ENCODE measurements at regions not wholly inside any gene's neighbourhood (a gene's known extent, or its start where the extent isn't known, plus 50 kb on each side); places are given as distances from the start of the nearest gene placed in this dataset.

DNA sequence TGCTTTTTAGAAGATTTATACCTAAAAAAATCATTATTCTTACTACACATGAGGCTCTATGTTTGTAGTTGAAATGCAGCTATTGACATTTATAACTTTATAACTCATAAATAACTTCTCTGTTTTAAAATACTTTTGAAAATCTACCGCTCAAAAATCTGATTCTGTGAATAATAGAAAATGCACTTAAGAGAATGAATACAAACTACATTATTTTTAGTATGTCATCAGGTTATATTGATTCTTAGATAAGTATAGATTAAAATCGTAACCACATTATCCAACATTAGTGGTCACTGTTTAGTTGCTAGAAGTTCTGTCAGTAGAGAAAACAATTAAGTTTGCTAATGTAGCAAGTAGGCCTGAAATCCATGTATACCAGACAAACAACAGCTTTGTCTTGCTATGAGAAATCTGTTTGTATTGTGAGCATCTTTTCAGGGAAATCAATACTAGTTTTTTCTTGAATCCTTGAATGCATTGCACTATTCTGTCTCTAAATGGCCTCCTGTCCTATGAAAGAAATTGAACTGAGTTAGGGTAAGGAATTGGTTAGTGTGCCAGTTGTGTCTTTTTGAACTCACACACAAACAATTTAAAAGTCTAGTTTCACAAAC lies 116.5 kb upstream of the HDAC9 start:
- TF ChIP-seq, protein P1, sequence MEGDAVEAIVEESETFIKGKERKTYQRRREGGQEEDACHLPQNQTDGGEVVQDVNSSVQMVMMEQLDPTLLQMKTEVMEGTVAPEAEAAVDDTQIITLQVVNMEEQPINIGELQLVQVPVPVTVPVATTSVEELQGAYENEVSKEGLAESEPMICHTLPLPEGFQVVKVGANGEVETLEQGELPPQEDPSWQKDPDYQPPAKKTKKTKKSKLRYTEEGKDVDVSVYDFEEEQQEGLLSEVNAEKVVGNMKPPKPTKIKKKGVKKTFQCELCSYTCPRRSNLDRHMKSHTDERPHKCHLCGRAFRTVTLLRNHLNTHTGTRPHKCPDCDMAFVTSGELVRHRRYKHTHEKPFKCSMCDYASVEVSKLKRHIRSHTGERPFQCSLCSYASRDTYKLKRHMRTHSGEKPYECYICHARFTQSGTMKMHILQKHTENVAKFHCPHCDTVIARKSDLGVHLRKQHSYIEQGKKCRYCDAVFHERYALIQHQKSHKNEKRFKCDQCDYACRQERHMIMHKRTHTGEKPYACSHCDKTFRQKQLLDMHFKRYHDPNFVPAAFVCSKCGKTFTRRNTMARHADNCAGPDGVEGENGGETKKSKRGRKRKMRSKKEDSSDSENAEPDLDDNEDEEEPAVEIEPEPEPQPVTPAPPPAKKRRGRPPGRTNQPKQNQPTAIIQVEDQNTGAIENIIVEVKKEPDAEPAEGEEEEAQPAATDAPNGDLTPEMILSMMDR (conservative IDR thresholded peaks at IDR 0.05 in 1 of 2, IDR thresholded peaks at IDR 0.05 in 1 of 2; ENCODE audit: extremely low read depth in 1 of 2, insufficient read depth in 1 of 2, low read depth in 1 of 2, low read length in 2 of 2) = no peak
- TF ChIP-seq EZH2 (IDR thresholded peaks at IDR 0.05; ENCODE audit: borderline replicate concordance, low read length) = no peak
